ENCODE measurements at regions not wholly inside any gene's neighbourhood (a gene's known extent, or its start where the extent isn't known, plus 50 kb on each side); places are given as distances from the start of the nearest gene placed in this dataset.

GRCh38 chr2:65686928-65687521 lies 254.6 kb upstream of the SPRED2 start:
- H4K91ac ChIP-seq (replicated peaks; ENCODE audit: insufficient read length, low read length) = no peak overlapping the region
- ChIA-PET POLR2A (ENCODE audit: partially characterized antibody) (no interaction called here), CTCF (ENCODE audit: partially characterized antibody) (interaction anchor here (0.8 to 4.2 kb wide), 12 partner anchors 9 to 1399 kb away, joined by 3 to 18 read pairs (median 4); no protein-coding TSS in a partner anchor)
- H3K9me3 ChIP-seq (ENCODE audit: insufficient read depth in 2 of 2, low read depth in 1 of 2, low read length in 1 of 2) = no peaks in the 10 kb centered on the region
- H3K9ac ChIP-seq (replicated peaks in 1 of 4; ENCODE audit: extremely low read depth in 1 of 4, low read depth in 3 of 4, low read length in 3 of 4) = no peak overlapping the region
- H3K4me2 ChIP-seq (ENCODE audit: insufficient read depth in 1 of 2, low read depth in 2 of 2, low read length in 2 of 2) = no peak overlapping the region
- WGBS, 2 experiments (ENCODE audit: extremely low coverage in 1 of 2, insufficient coverage in 1 of 2, insufficient read length in 1 of 2, insufficient replicate concordance in 2 of 2, low coverage in 1 of 2, low lambda C conversion rate in 2 of 2, missing lambda C conversion rate in 1 of 2) = 82% methylated on average over 5 of the region's 5 CpGs; no CpG with 5 or more reads in 1 of the 2 experiments
- no peaks in the 10 kb centered on the region for H3K27me3 ChIP-seq (replicated peaks in 1 of 4; ENCODE audit: control insufficient read depth in 3 of 4, extremely low read depth in 1 of 4, insufficient read depth in 3 of 4, low read length in 3 of 4)
- H3K14ac ChIP-seq (ENCODE audit: insufficient read length) = no peak overlapping the region
- H3K79me1 ChIP-seq (ENCODE audit: low read depth, low read length) = no peaks in the 10 kb centered on the region
- no peak overlapping the region for H2BK120ac ChIP-seq (replicated peaks; ENCODE audit: low read depth, low read length)
- H3K4me1 ChIP-seq (replicated peaks in 1 of 4; ENCODE audit: control insufficient read depth in 3 of 4, insufficient read depth in 4 of 4, low read length in 3 of 4) = no peaks in the 10 kb centered on the region
- H4K5ac ChIP-seq (ENCODE audit: insufficient read length, low read depth, low read length) = no peak overlapping the region
- no peaks in the 10 kb centered on the region for H3K79me2 ChIP-seq (ENCODE audit: control insufficient read depth in 1 of 2, insufficient read depth in 2 of 2, low read length in 2 of 2)
- DNase-seq (ENCODE audit: low read depth in 1 of 2, low spot score in 2 of 2) (no peak), FAIRE-seq (no peak)
- H3K36me3 ChIP-seq (ENCODE audit: control insufficient read depth in 2 of 4, insufficient read depth in 4 of 4, low read length in 3 of 4) = no peaks in the 10 kb centered on the region
- H2BK15ac ChIP-seq (ENCODE audit: low read length) = no peak overlapping the region
- no peak overlapping the region for H2AFZ ChIP-seq (ENCODE audit: low read length)
- H2BK5ac ChIP-seq (ENCODE audit: low read depth, low read length) = no peak overlapping the region
- no peak overlapping the region for H3K56ac ChIP-seq (replicated peaks; ENCODE audit: insufficient read length, low read depth, low read length)
- no peak overlapping the region for H3K4me3 ChIP-seq (ENCODE audit: extremely low read depth in 1 of 4, insufficient read depth in 2 of 4, low read depth in 3 of 4, low read length in 4 of 4)
- H2BK20ac ChIP-seq (ENCODE audit: low read length) = no peak overlapping the region
- H3K18ac ChIP-seq (ENCODE audit: extremely low read depth, low read length) = no peak overlapping the region
- no peaks in the 10 kb centered on the region; the same call in 1 of the 2 replicates for H3K23me2 ChIP-seq (ENCODE audit: low read depth, low read length)
- H3K23ac ChIP-seq (ENCODE audit: insufficient read length) = no peak overlapping the region
- no peak overlapping the region for H4K8ac ChIP-seq (ENCODE audit: extremely low read depth, insufficient read depth, low read length)
- no peak overlapping the region for H2BK12ac ChIP-seq (ENCODE audit: low read depth, low read length)
- H3K27ac ChIP-seq (ENCODE audit: low read depth, low read length) = no peak overlapping the region
- TF ChIP-seq CTCF (IDR thresholded peaks at IDR 0.05; ENCODE audit: control extremely low read depth in 1 of 3, insufficient read depth in 1 of 3, low read depth in 1 of 3, low read length in 3 of 3) = peak in 2 of 3 experiments; percentile 41 to 42; a peak in 2 of 4 replicates
- peak; percentile 47 to 57; a peak in 3 of 4 replicates for TF ChIP-seq RAD21 (IDR thresholded peaks at IDR 0.05 in 1 of 2, conservative IDR thresholded peaks at IDR 0.05 in 1 of 2; ENCODE audit: low read depth in 2 of 2, low read length in 2 of 2)
- TF ChIP-seq CREB1 (IDR thresholded peaks at IDR 0.05) = no peak
- H2AK5ac ChIP-seq (ENCODE audit: low read depth, low read length) = no peak overlapping the region
- H4K20me1 ChIP-seq (replicated peaks in 1 of 2; ENCODE audit: control insufficient read depth in 1 of 2, insufficient read depth in 2 of 2, low read length in 2 of 2) = no peaks in the 10 kb centered on the region
- no peak overlapping the region for H3K4ac ChIP-seq (replicated peaks; ENCODE audit: insufficient read length, low read depth, low read length)
